ENCODE measurements at regions not wholly inside any gene's neighbourhood (a gene's known extent, or its start where the extent isn't known, plus 50 kb on each side); places are given as distances from the start of the nearest gene placed in this dataset.

- H3K4me3 Mint-ChIP-seq (ENCODE audit: unreplicated experiment): no peak overlapping the region
- H3K36me3 Mint-ChIP-seq (ENCODE audit: unreplicated experiment): peaks cover 4% of the 10 kb centered on the region
- DNase-seq (ENCODE audit: extremely low spot score, unreplicated experiment): no peak
- H3K27me3 Mint-ChIP-seq (ENCODE audit: unreplicated experiment): peaks cover 19% of the 10 kb centered on the region
- H3K27ac Mint-ChIP-seq (ENCODE audit: unreplicated experiment): no peak overlapping the region
- no peak for TF ChIP-seq CTCF (IDR thresholded peaks at IDR 0.05)
- no peaks in the 10 kb centered on the region for H3K9me3 Mint-ChIP-seq (ENCODE audit: unreplicated experiment)
- no peaks in the 10 kb centered on the region for H3K4me1 Mint-ChIP-seq (ENCODE audit: unreplicated experiment)
These were observed 216.6 kb upstream of the RASGRP1 start for GRCh38 chr15:38781196-38781595.

GRCh38 chr15:38782156-38782555 is 217.5 kb upstream of the RASGRP1 start:
- TF ChIP-seq CTCF (IDR thresholded peaks at IDR 0.05): no peak
- Mint-ChIP-seq H3K27ac (ENCODE audit: unreplicated experiment) (no peak overlapping the region), H3K4me3 (ENCODE audit: unreplicated experiment) (no peak overlapping the region), H3K9me3 (ENCODE audit: unreplicated experiment) (no peaks in the 10 kb centered on the region), H3K27me3 (ENCODE audit: unreplicated experiment) (peaks cover 12% of the 10 kb centered on the region), H3K4me1 (ENCODE audit: unreplicated experiment) (no peaks in the 10 kb centered on the region), H3K36me3 (ENCODE audit: unreplicated experiment) (peaks cover 4% of the 10 kb centered on the region)
- no peak for DNase-seq (ENCODE audit: extremely low spot score, unreplicated experiment)

GRCh38 chr15:38788918-38789317 is 224.3 kb upstream of the RASGRP1 start:
- no peak for DNase-seq (ENCODE audit: extremely low spot score, unreplicated experiment)
- Mint-ChIP-seq H3K4me1 (ENCODE audit: unreplicated experiment) (peaks cover 7% of the 10 kb centered on the region), H3K4me3 (ENCODE audit: unreplicated experiment) (no peak overlapping the region), H3K36me3 (ENCODE audit: unreplicated experiment) (peaks cover 4% of the 10 kb centered on the region), H3K27me3 (ENCODE audit: unreplicated experiment) (peaks cover 5% of the 10 kb centered on the region), H3K27ac (ENCODE audit: unreplicated experiment) (no peak overlapping the region), H3K9me3 (ENCODE audit: unreplicated experiment) (no peaks in the 10 kb centered on the region)
- no peak for TF ChIP-seq CTCF (IDR thresholded peaks at IDR 0.05)

GRCh38 chr15:38789566-38789965 is 225.0 kb upstream of the RASGRP1 start:
- Mint-ChIP-seq H3K9me3 (ENCODE audit: unreplicated experiment) (no peaks in the 10 kb centered on the region), H3K4me1 (ENCODE audit: unreplicated experiment) (peaks cover 7% of the 10 kb centered on the region), H3K4me3 (ENCODE audit: unreplicated experiment) (no peak overlapping the region), H3K27me3 (ENCODE audit: unreplicated experiment) (peaks cover 9% of the 10 kb centered on the region), H3K27ac (ENCODE audit: unreplicated experiment) (no peak overlapping the region), H3K36me3 (ENCODE audit: unreplicated experiment) (peaks cover 4% of the 10 kb centered on the region)
- TF ChIP-seq CTCF (IDR thresholded peaks at IDR 0.05): no peak
- no peak for DNase-seq (ENCODE audit: extremely low spot score, unreplicated experiment)

- DNase-seq (ENCODE audit: extremely low spot score, unreplicated experiment): no peak
- no peak for TF ChIP-seq CTCF (IDR thresholded peaks at IDR 0.05)
- Mint-ChIP-seq H3K27me3 (ENCODE audit: unreplicated experiment) (peaks cover 15% of the 10 kb centered on the region), H3K9me3 (ENCODE audit: unreplicated experiment) (no peaks in the 10 kb centered on the region), H3K36me3 (ENCODE audit: unreplicated experiment) (peaks cover 2% of the 10 kb centered on the region), H3K27ac (ENCODE audit: unreplicated experiment) (peak overlapping the region; percentile 40), H3K4me3 (ENCODE audit: unreplicated experiment) (no peak overlapping the region), H3K4me1 (ENCODE audit: unreplicated experiment) (peaks cover 13% of the 10 kb centered on the region)
These were observed 228.7 kb upstream of the RASGRP1 start for GRCh38 chr15:38793206-38793810.

All from osteocyte (in vitro differentiated cells).